GM23338 (cell line): ENCODE measurements at regions not wholly inside any gene's neighbourhood (a gene's known extent, or its start where the extent isn't known, plus 50 kb on each side); places are given as distances from the start of the nearest gene placed in this dataset.

Experiments
- CREB1 ChIP-seq: fragments of 250-450 bp; sonication (Bioruptor Pico); IDR thresholded peaks from 2 replicates; pipeline ENCODE4 v1.5.0; 2020; ENCODE audit warnings: low read depth, mild to moderate bottlenecking, moderate library complexity
- EZH2 ChIP-seq: fragments of 200-600 bp; sonication (generic); IDR thresholded peaks from one replicate; pipeline ENCODE4 v1.8.0; 2017; ENCODE audit warnings: antibody characterized with exemption, mild to moderate bottlenecking, low read depth; ENCODE audit not compliant: unreplicated experiment
- EZH2phosphoT487 ChIP-seq: fragments of 200-600 bp; sonication (generic); IDR thresholded peaks from one replicate; pipeline ENCODE4 v1.8.1; 2018; ENCODE audit warnings: antibody characterized with exemption; ENCODE audit not compliant: unreplicated experiment
- JUNB ChIP-seq: IDR thresholded peaks from one replicate; pipeline ENCODE4 v1.6.1; 2016; ENCODE audit warnings: antibody characterized with exemption; ENCODE audit not compliant: unreplicated experiment
- POLR2AphosphoS5 ChIP-seq: IDR thresholded peaks from 2 replicates; pipeline ENCODE4 v1.6.1; 2016; ENCODE audit warnings: antibody characterized with exemption, low read depth
- STAT1 ChIP-seq: IDR thresholded peaks from one replicate; pipeline ENCODE4 v1.6.1; 2016; ENCODE audit warnings: antibody characterized with exemption; ENCODE audit not compliant: unreplicated experiment
- ZNF331 ChIP-seq: fragments of 250-450 bp; sonication (Bioruptor Pico); IDR thresholded peaks from 2 replicates; pipeline ENCODE4 v1.5.0; 2020; ENCODE audit warnings: low read depth, mild to moderate bottlenecking, moderate library complexity
- TF ChIP-seq, protein P1 (sequence below), 2 experiments: fragments of 200-600 bp in 1 of 2; sonication (generic) in 1 of 2; conservative IDR thresholded peaks; 2 replicates each; pipeline versions ENCODE4 v1.5.1 to v1.6.1; 2016 to 2017; ENCODE audit warnings: antibody characterized with exemption in 2 of 2, low read depth in 2 of 2, mild to moderate bottlenecking in 2 of 2, moderate library complexity in 1 of 2
- TF ChIP-seq, protein P2 (sequence below): IDR thresholded peaks from one replicate; pipeline ENCODE4 v1.6.1; 2018; ENCODE audit warnings: antibody characterized with exemption; ENCODE audit not compliant: unreplicated experiment
- TF ChIP-seq, protein P3 (sequence below): IDR thresholded peaks from 2 replicates; pipeline ENCODE4 v1.6.1; 2016; ENCODE audit warnings: antibody characterized with exemption

DNA sequence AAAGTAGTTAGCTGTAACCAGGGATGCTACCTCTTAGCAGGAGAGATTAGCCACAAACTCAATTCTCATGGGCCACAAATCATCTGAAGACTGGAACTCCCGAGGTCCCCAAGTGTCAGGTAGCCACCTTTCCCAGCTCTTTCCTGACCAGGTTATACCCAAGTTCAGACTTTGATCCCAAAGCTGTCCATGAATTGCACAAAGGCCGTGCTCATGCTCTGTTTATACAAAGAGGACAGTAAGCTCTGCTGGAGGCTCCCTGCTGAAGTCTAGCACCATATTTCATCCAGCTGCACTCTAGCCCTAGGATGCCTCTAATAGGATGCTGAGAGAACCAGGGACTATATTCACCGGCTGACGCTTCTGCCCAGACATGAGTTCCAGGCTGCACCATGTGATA, 271.0 kb upstream of the ADAMTSL1 start:
- TF ChIP-seq, protein P1, sequence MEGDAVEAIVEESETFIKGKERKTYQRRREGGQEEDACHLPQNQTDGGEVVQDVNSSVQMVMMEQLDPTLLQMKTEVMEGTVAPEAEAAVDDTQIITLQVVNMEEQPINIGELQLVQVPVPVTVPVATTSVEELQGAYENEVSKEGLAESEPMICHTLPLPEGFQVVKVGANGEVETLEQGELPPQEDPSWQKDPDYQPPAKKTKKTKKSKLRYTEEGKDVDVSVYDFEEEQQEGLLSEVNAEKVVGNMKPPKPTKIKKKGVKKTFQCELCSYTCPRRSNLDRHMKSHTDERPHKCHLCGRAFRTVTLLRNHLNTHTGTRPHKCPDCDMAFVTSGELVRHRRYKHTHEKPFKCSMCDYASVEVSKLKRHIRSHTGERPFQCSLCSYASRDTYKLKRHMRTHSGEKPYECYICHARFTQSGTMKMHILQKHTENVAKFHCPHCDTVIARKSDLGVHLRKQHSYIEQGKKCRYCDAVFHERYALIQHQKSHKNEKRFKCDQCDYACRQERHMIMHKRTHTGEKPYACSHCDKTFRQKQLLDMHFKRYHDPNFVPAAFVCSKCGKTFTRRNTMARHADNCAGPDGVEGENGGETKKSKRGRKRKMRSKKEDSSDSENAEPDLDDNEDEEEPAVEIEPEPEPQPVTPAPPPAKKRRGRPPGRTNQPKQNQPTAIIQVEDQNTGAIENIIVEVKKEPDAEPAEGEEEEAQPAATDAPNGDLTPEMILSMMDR (conservative IDR thresholded peaks at IDR 0.05; ENCODE audit: low read depth in 2 of 2): no peak
- TF ChIP-seq EZH2 (no peak), POLR2AphosphoS5 (no peak), STAT1 (no peak), ZNF331 (no peak), CREB1 (no peak), JUNB (no peak), EZH2phosphoT487 (no peak)
- TF ChIP-seq, protein P2, sequence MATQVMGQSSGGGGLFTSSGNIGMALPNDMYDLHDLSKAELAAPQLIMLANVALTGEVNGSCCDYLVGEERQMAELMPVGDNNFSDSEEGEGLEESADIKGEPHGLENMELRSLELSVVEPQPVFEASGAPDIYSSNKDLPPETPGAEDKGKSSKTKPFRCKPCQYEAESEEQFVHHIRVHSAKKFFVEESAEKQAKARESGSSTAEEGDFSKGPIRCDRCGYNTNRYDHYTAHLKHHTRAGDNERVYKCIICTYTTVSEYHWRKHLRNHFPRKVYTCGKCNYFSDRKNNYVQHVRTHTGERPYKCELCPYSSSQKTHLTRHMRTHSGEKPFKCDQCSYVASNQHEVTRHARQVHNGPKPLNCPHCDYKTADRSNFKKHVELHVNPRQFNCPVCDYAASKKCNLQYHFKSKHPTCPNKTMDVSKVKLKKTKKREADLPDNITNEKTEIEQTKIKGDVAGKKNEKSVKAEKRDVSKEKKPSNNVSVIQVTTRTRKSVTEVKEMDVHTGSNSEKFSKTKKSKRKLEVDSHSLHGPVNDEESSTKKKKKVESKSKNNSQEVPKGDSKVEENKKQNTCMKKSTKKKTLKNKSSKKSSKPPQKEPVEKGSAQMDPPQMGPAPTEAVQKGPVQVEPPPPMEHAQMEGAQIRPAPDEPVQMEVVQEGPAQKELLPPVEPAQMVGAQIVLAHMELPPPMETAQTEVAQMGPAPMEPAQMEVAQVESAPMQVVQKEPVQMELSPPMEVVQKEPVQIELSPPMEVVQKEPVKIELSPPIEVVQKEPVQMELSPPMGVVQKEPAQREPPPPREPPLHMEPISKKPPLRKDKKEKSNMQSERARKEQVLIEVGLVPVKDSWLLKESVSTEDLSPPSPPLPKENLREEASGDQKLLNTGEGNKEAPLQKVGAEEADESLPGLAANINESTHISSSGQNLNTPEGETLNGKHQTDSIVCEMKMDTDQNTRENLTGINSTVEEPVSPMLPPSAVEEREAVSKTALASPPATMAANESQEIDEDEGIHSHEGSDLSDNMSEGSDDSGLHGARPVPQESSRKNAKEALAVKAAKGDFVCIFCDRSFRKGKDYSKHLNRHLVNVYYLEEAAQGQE: no peak
- TF ChIP-seq, protein P3, sequence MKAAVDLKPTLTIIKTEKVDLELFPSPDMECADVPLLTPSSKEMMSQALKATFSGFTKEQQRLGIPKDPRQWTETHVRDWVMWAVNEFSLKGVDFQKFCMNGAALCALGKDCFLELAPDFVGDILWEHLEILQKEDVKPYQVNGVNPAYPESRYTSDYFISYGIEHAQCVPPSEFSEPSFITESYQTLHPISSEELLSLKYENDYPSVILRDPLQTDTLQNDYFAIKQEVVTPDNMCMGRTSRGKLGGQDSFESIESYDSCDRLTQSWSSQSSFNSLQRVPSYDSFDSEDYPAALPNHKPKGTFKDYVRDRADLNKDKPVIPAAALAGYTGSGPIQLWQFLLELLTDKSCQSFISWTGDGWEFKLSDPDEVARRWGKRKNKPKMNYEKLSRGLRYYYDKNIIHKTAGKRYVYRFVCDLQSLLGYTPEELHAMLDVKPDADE: no peak
